Central memory CD4-positive, alpha-beta T cell (primary cell): ENCODE measurements at regions not wholly inside any gene's neighbourhood (a gene's known extent, or its start where the extent isn't known, plus 50 kb on each side); places are given as distances from the start of the nearest gene placed in this dataset.

Experiments
- DNase-seq: peaks from one replicate; pipeline ENCODE4 v3.0.0; 2022

DNA sequence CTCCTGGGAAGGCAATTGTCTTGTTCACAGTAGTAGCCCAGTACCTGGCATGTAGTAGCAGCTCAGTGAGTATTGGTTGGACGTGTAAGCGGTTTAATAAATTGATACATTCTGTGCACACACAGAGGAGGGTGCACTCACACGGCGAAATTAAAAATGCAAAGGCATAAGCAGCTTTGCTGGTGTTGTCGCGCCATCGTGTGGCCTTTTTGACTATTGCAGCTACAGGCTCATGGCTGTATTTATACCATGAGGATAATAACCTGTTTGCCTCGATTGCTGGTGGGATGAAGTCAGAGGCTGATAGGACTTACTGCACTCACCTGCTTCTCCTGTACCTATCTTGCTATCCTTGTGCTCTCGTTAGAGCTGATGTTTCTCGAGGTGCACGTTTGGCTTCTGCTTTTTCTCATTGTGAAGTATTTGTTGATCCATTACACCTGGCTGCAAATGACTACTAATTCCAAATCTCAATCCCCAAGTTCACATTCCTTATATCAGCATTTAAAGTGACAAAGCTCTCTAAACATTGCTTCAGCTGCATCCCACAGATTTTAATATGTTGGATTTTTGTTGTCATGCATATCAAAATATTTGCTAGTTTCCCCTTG is 61.5 kb downstream of the TBXT start:
- peak; percentile 5 for DNase-seq

- DNase-seq, result no peak
These were observed 62.1 kb downstream of the TBXT start for GRCh38 chr6:166105341-166106075.

DNA sequence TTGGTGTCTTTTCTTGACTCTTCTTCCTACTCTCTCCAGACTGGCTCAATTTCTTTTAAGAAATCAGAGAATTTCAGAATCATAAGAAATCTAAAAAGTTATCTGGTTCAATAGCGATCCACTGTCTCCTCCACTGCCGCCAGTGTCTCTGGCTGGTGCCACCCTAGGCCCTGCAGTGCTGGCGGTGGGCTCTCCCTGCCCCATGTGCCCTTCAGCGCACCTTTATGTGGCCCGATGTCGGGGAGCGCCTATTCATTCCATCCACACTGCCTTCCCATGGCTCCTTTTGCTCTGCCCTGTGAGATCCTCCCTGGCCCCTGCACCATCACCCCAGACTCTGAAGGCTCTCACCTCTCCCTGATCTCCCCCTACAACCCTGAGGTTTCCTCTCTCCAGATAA is 62.8 kb downstream of the TBXT start:
- DNase-seq, result no peak

DNA sequence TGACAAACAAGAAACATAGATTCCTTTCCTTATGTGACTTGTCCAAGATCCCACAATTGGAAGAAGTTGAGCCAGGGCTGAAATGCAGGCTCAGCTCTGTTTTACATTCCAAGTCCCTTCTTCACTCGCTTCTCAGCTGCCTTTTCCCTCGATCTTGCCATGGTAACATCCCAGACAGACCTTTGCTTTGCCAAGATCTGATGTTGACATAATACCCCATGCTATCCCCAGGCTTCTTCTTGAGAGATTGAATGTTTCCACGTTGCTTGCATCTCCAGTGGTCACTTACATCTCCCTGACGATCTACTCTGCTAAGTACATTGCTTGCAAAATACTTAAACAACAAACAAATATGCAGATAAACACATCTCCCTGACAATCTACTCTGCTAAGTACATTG is 63.5 kb downstream of the TBXT start:
- no peak for DNase-seq

- DNase-seq, result no peak
These were observed 65.7 kb downstream of the TBXT start for GRCh38 chr6:166101819-166102419.

DNA sequence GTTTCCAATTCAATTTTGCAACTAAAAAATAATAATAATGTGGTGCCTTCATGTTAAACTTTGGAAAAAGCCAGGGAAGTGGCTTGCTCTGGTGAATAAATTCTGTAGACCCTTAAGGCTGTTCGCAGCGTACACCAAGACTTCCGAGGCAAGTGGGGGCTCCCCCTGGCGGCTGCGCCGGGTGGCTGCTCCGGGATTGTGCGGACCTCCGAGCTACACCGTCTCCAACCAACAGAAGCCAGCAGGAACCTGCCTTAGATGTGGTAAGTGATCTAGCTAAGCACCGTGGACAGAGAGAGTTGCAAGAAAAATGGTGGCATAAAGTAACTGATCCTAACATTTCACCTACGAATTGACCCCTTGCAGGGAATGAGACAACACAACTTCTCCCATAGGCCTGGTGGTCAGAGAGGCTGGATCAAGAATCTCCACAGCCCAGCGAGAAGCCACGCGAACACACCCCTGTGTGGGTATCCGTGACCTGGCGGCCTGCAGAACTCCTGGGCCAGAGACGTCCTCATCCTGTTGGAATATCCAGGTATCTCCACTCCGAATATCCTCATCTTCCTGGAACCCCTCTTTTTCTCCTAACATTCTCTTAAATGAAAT is 69.6 kb downstream of the TBXT start:
- peak; percentile 14 for DNase-seq

GRCh38 chr6:166087852-166088251 is 79.8 kb downstream of the TBXT start:
- DNase-seq, result no peak

DNA sequence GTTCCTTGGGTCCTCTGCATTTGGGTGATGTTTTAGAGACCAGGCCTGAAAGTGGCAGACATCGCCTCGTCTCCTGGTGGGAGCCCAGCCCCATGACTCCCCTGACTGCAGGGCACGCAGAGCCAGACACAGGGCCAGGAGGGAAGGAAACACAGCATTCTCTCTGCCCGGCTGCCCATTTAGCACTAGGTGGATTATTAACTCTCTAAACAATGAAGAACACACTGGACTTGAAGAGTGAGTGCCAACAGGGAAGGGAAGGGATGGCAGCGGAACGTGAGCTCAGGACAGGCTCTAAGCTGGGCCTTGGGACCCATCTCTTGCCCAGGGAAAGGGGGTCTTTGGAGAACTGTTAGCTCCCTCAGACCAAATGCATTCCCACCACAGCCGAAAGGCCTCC is 80.4 kb downstream of the TBXT start:
- DNase-seq, result no peak

- DNase-seq, result no peak
These were observed 82.2 kb downstream of the TBXT start for GRCh38 chr6:166085500-166085899.

- DNase-seq, result no peak
These were observed 82.7 kb downstream of the TBXT start for GRCh38 chr6:166084951-166085350.

DNA sequence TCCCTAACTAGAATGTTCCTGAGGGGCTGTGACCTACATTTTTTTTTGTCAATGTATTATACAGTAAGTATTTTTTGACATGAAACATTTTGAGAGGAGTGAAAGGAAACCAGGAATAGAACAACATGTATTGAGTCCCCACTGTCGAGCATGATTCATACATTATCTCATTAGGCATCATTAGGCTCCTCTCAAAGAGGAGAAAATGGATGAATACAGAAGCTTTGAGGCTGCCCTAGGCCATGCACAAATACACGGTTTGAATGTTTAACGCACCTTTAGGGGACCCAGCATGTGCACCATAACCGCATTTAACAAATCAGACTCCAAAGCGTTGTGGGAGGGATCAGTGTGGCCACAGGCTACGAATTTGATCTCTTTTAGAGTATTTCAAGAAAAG is 87.8 kb downstream of the TBXT start:
- no peak for DNase-seq

DNA sequence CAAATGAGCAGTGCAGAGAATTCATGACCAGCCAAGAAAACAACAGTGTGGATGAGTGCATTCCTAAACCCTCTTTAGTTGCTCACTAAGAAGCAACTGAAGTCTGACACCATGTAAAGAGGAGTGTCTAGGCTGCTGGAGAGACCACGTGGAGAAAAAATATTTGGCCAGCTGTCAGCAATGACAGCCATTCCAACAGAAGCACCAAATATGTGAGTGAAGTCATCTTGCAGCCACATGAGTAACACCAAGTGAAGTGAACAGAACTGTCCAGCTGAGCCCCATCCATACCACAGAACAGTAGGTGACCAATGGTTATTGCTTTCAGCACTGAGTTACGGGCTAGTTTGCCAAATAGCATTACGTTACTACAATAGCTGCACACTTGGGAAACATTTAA is 89.4 kb downstream of the TBXT start:
- no peak for DNase-seq

GRCh38 chr6:166076625-166077024 is 91.0 kb downstream of the TBXT start:
- DNase-seq, result no peak

DNA sequence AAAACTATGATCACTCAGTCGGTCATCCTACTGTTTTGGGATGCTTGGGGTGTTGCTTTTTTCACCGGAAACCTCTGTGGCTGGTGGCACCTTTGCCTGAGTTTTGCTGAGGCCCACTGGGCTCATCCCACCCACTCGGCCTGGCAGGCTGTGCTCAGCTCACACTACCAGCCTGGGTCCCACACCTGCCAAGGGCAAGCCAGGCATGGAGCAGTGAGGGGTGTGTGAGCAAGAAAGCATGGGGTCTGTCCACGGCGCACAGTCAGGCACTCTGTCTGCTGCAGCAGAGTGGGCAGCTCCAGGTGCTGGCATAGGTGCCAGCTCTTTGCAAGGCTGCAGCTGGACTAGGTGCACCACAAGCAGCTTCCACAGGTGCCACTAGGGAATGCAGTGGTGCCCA is 91.7 kb downstream of the TBXT start:
- DNase-seq, result no peak

GRCh38 chr6:166075186-166075585 is 92.5 kb downstream of the TBXT start:
- no peak for DNase-seq

- DNase-seq, result no peak
These were observed 94.6 kb downstream of the TBXT start for GRCh38 chr6:166073082-166073481.

GRCh38 chr6:166068768-166069167 is 98.9 kb downstream of the TBXT start:
- DNase-seq, result no peak

GRCh38 chr6:166058064-166058739 is 109.4 kb downstream of the TBXT start:
- no peak for DNase-seq

GRCh38 chr6:166057431-166057830 is 110.2 kb downstream of the TBXT start:
- DNase-seq, result no peak

DNA sequence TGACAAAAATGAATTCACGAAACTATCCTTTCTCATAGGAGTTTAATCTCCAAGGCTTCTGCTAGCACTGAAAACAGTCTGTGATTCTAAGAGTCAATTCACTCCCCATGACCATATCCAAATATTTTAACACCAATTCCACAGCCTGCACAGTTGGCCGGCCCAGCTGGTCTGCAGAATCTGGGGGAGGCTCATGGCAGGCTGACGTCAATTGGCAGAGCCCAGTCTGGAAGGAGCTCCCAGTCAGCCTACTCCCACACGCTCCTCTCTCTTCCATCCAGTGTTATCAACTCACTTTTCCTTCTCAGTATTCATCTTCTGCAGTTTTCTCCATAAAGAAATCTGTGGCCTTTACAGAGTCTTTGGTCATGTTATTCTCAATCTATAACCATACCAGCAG is 111.0 kb downstream of the TBXT start:
- DNase-seq, result no peak

GRCh38 chr6:166055801-166056200 is 111.8 kb downstream of the TBXT start:
- no peak for DNase-seq

- no peak for DNase-seq
These were observed 114.8 kb downstream of the TBXT start for GRCh38 chr6:166052837-166053236.

DNA sequence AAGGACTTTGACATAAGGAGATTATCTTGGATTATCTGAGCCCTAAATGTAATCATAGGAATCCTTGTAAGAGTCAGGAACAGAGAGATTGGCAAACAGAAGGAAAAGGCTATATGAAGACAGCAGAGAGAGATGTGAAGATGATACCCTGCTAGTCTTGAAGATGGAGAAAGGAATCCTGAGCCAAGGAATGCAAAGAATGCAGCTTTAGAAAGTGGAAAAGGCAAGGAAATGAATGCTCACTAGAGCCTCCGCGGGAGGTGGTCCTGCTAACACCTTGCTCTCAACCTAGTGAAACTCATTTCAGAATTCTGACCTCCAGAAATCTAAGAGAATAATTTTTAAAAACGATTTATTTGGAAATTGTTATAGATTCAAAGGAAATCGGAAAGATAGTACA is 117.1 kb downstream of the TBXT start:
- no peak for DNase-seq
